ENCODE measurements at regions not wholly inside any gene's neighbourhood (a gene's known extent, or its start where the extent isn't known, plus 50 kb on each side); places are given as distances from the start of the nearest gene placed in this dataset.

DNA sequence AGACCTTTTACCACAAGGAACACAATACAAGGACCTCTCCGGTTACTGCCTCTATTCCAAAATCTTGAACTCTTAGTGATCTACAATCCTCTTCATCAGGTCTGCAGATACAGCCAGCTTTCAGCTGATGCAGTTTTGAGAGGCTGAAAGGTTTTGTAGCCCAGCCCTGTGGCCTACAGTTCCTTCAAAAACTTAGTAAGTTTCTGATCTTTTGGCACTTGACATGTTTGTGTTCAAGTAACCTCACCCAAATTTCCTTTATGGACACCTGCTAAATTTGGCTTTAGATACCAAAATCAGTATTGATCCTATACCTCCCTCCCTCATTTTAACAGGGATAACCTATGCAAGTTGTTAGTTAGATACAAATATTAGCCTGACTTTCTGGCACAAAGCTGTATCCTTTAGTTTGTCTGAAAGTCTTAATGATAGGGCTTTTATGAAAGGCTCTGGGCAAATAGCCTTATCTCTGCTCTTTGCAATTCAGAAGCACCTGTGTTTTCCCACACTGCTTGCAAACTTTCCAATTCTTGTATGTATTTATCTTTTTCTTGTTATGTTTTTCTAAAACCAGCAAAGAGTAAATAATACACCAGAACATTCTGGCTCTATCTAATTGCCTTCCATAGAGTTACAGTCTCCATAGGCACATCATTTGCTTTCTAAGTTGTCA, 650.5 kb upstream of the KLHL29 start:
- TF ChIP-seq, protein P1, sequence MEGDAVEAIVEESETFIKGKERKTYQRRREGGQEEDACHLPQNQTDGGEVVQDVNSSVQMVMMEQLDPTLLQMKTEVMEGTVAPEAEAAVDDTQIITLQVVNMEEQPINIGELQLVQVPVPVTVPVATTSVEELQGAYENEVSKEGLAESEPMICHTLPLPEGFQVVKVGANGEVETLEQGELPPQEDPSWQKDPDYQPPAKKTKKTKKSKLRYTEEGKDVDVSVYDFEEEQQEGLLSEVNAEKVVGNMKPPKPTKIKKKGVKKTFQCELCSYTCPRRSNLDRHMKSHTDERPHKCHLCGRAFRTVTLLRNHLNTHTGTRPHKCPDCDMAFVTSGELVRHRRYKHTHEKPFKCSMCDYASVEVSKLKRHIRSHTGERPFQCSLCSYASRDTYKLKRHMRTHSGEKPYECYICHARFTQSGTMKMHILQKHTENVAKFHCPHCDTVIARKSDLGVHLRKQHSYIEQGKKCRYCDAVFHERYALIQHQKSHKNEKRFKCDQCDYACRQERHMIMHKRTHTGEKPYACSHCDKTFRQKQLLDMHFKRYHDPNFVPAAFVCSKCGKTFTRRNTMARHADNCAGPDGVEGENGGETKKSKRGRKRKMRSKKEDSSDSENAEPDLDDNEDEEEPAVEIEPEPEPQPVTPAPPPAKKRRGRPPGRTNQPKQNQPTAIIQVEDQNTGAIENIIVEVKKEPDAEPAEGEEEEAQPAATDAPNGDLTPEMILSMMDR (conservative IDR thresholded peaks at IDR 0.05; ENCODE audit: low read depth), result no peak
- ChIA-PET POLR2A (ENCODE audit: low non-redundant PET) (no interaction called here), CTCF (no interaction called here)
- DNase-seq (ENCODE audit: low spot score), result no peak
- no peak overlapping the region for H3K27ac ChIP-seq

DNA sequence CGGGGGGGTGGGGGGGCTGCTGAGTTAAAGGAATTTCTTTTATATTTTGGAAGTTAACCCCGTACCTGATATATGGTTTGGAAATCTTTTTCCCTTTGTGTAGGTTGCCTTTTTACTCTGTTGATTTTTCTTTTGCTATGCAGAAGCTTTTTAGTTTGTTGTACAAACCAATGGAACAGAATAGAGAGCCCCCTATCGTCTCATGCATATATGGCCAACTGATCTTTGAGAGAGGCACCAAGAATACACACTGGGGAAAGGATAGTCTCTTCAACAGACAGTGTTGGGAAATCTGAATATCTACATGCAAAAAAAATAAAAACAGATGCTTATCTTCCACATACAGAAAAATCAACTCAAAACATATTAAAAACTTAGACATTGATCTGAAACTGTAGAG, 647.8 kb upstream of the KLHL29 start:
- POLR2A ChIA-PET (ENCODE audit: low non-redundant PET), result no interaction called here
- TF ChIP-seq, protein P1 (conservative IDR thresholded peaks at IDR 0.05; ENCODE audit: low read depth), result no peak
- no peak overlapping the region for H3K27ac ChIP-seq
- DNase-seq (ENCODE audit: low spot score), result no peak
- CTCF ChIA-PET, result interaction anchor here (0.8 kb wide), 1 partner anchor 536 kb away, joined by 4 read pairs; no protein-coding TSS in a partner anchor

DNA sequence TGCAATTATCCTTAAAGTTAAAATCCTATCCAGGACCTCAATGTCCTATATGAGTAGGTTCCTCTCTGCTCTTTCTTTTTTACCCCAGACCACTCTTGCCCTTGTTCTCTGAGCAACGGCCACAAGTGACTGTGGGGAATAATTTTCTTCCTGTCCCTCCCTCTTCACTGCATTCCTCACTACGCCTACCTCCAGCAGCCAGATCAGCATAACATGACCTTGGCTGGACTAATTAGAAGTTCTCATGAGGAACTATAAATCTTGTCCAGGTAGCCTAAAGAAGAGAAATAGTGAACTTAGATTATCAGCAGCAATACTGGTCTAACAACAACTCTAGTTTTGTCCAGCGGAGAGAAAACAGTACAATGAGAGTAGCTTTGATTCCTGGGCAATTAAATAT, 643.8 kb upstream of the KLHL29 start:
- POLR2A ChIA-PET (ENCODE audit: low non-redundant PET), result no interaction called here
- DNase-seq (ENCODE audit: low spot score), result no peak
- CTCF ChIA-PET, result no interaction called here
- TF ChIP-seq, protein P1 (conservative IDR thresholded peaks at IDR 0.05; ENCODE audit: low read depth), result no peak
- H3K27ac ChIP-seq, result no peak overlapping the region

DNA sequence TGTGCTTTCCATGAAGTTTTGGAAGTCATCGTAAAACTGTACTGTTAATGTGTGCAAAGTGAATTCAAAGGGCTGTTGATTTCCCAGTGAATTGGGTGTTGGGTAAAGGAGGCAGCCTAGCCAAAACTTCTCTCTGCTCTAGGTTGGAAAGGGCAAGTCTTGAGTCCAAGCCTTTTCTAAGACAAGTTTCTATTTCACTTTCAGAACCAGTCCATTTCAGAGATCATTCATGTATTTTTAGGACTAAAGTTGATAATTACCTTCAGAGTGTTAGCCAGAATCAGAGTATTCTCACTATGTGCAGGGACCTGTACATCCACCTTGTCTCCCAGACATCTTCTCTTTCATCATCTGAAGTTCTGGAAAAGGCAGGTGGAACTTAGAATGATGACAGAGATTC, 636.1 kb upstream of the KLHL29 start:
- DNase-seq (ENCODE audit: low spot score), result no peak
- H3K27ac ChIP-seq, result no peak overlapping the region
- CTCF ChIA-PET, result no interaction called here
- TF ChIP-seq, protein P1 (conservative IDR thresholded peaks at IDR 0.05; ENCODE audit: low read depth), result no peak
- POLR2A ChIA-PET (ENCODE audit: low non-redundant PET), result no interaction called here

DNA sequence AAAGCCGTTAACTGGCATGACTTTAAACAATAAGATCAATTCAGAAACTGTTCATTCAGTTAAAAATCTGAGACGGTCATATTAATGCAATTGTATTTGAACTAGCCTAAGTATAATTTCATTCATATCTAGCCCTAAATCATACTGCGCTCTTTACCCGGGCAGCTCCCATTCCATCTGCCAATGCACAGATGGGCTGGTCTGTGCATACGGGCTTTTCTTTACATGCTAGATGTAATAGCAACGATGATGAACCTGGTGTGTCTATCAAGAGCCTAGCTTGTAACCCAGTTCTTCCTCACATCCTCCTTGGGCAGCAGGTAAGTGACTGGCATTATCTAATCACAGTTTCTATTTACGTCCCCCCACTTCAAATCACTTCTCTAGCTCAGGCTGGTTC, 631.5 kb upstream of the KLHL29 start:
- TF ChIP-seq, protein P1 (conservative IDR thresholded peaks at IDR 0.05; ENCODE audit: low read depth), result no peak
- CTCF ChIA-PET, result no interaction called here
- no peak for DNase-seq (ENCODE audit: low spot score)
- POLR2A ChIA-PET (ENCODE audit: low non-redundant PET), result no interaction called here
- no peak overlapping the region for H3K27ac ChIP-seq

DNA sequence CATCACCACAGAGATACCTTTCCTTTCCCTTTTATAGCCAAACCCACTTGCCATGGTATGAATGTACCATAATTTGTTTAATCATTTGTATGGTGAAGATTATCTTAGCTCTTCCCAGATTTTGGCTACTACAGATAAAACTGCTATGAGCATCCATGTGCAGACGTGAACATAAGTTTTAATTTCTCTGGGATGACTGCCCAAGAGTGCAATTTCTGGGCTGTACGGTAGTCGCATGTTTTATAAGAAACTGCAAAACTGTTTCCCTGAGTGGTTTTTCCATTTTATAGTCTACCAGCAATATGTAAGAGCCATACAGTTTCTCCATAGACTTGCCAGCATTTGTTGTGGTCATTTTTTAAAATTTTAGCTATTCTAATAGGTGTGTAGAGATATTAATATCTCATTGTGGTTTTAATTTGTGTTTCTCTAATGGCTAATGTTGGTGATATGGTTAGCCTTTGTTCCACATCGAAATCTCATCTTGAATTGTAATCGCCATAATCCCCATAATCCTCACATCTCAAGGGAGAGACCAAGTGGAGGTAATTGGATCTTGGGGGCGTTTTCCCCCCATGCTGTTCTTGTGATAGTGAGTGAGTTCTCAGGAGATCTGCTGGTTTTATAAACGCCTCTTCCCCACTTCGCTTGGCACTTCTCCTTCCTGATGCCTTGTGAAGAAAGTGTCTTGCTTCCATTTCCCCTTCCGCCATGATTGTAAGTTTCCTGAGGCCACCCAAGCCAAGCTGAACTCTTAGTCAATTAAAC, 628.5 kb upstream of the KLHL29 start:
- no peak overlapping the region for H3K27ac ChIP-seq
- ChIA-PET POLR2A (ENCODE audit: low non-redundant PET) (no interaction called here), CTCF (no interaction called here)
- no peak for DNase-seq (ENCODE audit: low spot score)
- TF ChIP-seq, protein P1 (conservative IDR thresholded peaks at IDR 0.05; ENCODE audit: low read depth), result no peak
